Neutrophil (primary cell): ENCODE measurements at regions not wholly inside any gene's neighbourhood (a gene's known extent, or its start where the extent isn't known, plus 50 kb on each side); places are given as distances from the start of the nearest gene placed in this dataset.

Source experiments
- H3K27ac ChIP-seq: fragments of 200-600 bp; sonication (generic); 2 replicates; pipeline ENCODE4 v1.5.1; 2016; ENCODE audit warnings: mild to moderate bottlenecking, moderate library complexity
- H3K27me3 ChIP-seq: fragments of 200-600 bp; sonication (generic); 2 replicates; pipeline ENCODE4 v1.6.0; 2016; ENCODE audit warnings: mild to moderate bottlenecking
- H3K36me3 ChIP-seq: fragments of 200-600 bp; sonication (generic); 2 replicates; pipeline ENCODE4 v1.5.1; 2017
- H3K4me1 ChIP-seq, 2 experiments: fragments of 200-600 bp in 1 of 2; sonication (generic) in 1 of 2; 1 replicate in 1 of 2; 2 replicates in 1 of 2; pipeline versions ENCODE4 v1.5.1 to v1.6.1; 2013 to 2016; ENCODE audit warnings: low read depth in 1 of 2, low read length in 1 of 2, mild to moderate bottlenecking in 1 of 2, moderate library complexity in 1 of 2; ENCODE audit not compliant: control insufficient read depth in 1 of 2, insufficient read depth in 1 of 2
- H3K4me3 ChIP-seq, 2 experiments: fragments of 200-600 bp in 1 of 2; sonication (generic) in 1 of 2; 1 replicate in 1 of 2; 2 replicates in 1 of 2; pipeline ENCODE4 v1.5.1; 2013 to 2016; ENCODE audit warnings: low read depth in 1 of 2, low read length in 1 of 2, mild to moderate bottlenecking in 1 of 2, moderate library complexity in 1 of 2
- H3K9me3 ChIP-seq: fragments of 200-600 bp; sonication (generic); 2 replicates; pipeline ENCODE4 v1.5.1; 2016
- TF ChIP-seq, protein P1 (sequence below): fragments of 200-600 bp; sonication (generic); IDR thresholded peaks from 2 replicates; pipeline ENCODE4 v1.5.1; 2016; ENCODE audit warnings: antibody characterized with exemption

DNA sequence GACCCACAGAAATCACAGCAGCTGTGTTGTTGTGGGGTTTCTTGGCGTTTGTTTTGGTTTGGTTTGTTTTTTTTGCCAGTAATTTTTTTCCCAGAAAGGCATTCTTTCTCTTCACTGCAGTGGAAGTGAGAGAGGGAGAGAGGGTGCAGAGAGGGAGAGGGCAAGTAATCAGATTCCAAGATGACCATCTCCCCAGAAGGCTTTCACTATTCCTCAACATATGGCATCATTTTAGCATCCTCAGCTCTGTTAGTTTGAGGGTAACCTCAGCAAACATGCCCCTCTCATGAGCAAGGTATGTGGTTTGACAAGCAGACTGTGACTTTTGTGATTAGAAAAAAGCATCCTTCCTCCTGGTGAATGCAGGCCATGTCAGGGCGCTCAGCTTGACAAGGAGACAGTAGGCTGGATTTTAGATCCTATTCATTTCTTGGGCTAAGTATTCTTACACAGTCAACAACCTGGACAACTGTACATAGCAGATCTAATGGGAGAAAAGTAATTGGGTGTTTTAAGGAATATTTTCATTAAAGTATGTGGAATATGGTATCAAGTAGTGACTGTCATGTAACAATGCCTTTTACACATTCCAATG lies 86.3 kb upstream of the PIK3CG start:
- Histone ChIP-seq H3K36me3 (no peaks in the 10 kb centered on the region), H3K27ac (no peak overlapping the region), H3K4me3 (no peak overlapping the region), H3K9me3 (no peaks in the 10 kb centered on the region), H3K4me1 (peaks cover 0 to 3% of the 10 kb centered on the region in 2 experiments), H3K27me3 (no peaks in the 10 kb centered on the region)
- TF ChIP-seq, protein P1, sequence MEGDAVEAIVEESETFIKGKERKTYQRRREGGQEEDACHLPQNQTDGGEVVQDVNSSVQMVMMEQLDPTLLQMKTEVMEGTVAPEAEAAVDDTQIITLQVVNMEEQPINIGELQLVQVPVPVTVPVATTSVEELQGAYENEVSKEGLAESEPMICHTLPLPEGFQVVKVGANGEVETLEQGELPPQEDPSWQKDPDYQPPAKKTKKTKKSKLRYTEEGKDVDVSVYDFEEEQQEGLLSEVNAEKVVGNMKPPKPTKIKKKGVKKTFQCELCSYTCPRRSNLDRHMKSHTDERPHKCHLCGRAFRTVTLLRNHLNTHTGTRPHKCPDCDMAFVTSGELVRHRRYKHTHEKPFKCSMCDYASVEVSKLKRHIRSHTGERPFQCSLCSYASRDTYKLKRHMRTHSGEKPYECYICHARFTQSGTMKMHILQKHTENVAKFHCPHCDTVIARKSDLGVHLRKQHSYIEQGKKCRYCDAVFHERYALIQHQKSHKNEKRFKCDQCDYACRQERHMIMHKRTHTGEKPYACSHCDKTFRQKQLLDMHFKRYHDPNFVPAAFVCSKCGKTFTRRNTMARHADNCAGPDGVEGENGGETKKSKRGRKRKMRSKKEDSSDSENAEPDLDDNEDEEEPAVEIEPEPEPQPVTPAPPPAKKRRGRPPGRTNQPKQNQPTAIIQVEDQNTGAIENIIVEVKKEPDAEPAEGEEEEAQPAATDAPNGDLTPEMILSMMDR = no peak

DNA sequence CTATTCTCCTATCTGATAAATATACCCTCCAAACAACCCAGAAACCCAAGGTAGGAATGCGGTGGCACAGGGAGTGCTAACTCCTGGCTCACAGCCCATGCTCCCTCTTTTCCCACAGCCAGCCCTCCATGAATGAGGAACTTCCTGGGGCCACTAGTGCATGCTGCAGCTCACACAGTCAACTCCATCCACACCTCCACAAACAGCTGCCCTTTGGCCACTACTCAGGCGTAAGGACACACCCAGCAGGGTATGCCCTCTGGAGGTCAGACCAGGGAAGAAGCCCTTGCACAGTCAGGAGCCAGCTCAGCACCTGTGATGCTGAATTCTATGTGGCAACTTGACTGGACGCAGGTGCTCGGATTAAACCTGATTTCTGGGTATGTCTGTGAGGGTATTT lies 85.2 kb upstream of the PIK3CG start:
- Histone ChIP-seq H3K4me3 (no peak overlapping the region), H3K27me3 (no peaks in the 10 kb centered on the region), H3K4me1 (peaks cover 0 to 3% of the 10 kb centered on the region in 2 experiments), H3K36me3 (no peaks in the 10 kb centered on the region), H3K27ac (no peak overlapping the region), H3K9me3 (no peaks in the 10 kb centered on the region)
- TF ChIP-seq, protein P1 = no peak

DNA sequence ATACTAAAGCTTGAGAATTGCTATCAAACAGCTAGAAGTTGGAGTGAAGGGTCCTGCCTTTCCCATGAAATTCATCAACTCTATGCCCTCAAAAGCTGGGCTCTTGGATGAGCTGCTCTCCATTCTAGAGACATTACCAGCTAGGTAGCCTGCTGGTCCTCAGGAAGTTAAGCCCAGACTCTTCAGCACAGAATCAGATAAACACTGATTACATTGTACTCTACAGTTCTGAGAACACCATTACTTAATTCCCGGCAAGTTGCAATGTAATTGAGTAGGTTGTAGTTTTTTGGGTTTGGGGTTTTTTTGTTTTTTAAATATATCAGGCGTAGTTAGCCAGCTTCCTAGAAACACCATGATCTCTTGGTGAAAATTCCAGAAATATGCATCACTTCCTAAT lies 84.1 kb upstream of the PIK3CG start:
- no peaks in the 10 kb centered on the region for H3K9me3 ChIP-seq
- H3K27me3 ChIP-seq = no peaks in the 10 kb centered on the region
- TF ChIP-seq, protein P1 = no peak
- no peak overlapping the region for H3K27ac ChIP-seq
- no peak overlapping the region for H3K4me3 ChIP-seq
- H3K4me1 ChIP-seq = peaks cover 0 to 3% of the 10 kb centered on the region in 2 experiments
- H3K36me3 ChIP-seq = no peaks in the 10 kb centered on the region

DNA sequence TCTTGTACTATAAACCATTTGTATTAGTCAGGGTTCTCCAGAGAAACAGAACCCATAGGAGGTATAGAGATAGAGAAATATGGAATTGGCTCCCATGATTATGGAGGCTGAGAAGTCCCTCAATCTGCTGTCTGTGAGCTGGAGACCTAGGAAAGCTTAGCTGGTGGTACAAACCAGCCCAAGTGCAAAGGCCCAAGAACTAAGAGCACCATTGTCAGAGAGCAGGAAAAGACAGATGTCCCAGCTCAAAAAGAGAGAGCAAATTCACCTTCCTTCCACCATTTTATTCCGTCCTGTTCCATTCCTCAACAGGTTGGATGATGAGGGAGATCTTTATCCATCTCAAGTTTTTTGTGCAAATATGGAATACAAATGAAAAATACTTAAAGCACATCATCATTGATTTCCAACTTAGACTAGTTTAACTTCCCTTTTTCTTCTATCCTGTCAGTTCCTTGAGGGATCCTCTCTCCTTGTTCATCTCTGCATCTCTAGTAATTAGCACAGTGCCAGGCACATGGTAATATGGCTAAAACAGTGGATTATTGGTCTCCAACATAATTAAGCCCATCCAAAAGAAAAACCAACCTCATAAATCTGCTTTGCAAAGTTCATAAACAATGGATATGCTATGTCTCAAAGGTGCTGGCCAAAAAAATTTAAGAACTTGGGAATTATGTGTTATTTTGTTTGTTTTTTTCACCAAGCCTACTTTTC lies 83.1 kb upstream of the PIK3CG start:
- no peaks in the 10 kb centered on the region for H3K36me3 ChIP-seq
- H3K4me3 ChIP-seq = no peak overlapping the region
- no peaks in the 10 kb centered on the region for H3K27me3 ChIP-seq
- TF ChIP-seq, protein P1 = no peak
- no peaks in the 10 kb centered on the region for H3K9me3 ChIP-seq
- H3K27ac ChIP-seq = no peak overlapping the region
- H3K4me1 ChIP-seq = peaks cover 0 to 3% of the 10 kb centered on the region in 2 experiments

DNA sequence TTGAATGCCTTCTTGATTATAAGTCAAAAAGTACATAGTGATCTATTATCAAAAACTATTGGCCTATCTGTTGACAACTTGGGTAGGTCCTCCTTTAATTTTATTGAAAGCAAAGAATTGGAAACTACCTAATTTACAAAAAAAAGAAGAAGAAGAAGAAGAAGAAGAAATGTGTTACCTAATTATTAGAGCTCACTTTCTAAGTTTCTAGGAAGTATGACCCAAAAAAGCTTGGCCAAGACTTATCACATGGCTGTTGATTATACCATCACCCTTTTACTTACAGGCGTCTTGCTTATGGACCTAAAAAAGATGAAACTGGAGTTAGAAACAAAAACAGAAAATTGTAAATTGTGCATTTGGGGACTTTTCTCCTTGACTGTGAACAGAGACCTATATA lies 81.8 kb upstream of the PIK3CG start:
- H3K27me3 ChIP-seq = no peaks in the 10 kb centered on the region
- TF ChIP-seq, protein P1 = no peak
- H3K27ac ChIP-seq = no peak overlapping the region
- no peaks in the 10 kb centered on the region for H3K36me3 ChIP-seq
- H3K4me3 ChIP-seq = no peak overlapping the region
- H3K9me3 ChIP-seq = no peaks in the 10 kb centered on the region
- H3K4me1 ChIP-seq = peaks cover 0 to 3% of the 10 kb centered on the region in 2 experiments
